Stomach (tissue), 4 donors: ENCODE measurements at regions not wholly inside any gene's neighbourhood (a gene's known extent, or its start where the extent isn't known, plus 50 kb on each side); places are given as distances from the start of the nearest gene placed in this dataset.

ENCODE experiments used
- CTCF ChIP-seq, 7 experiments: fragments of 450-650 bp in 4 of 7; fragments of 200-600 bp in 3 of 7; sonication (generic) in 3 of 7; IDR thresholded peaks; one replicate each; pipeline ENCODE4 v1.5.1; 2016 to 2019; ENCODE audit warnings: antibody characterized with exemption in 7 of 7, control low read depth in 2 of 7, mild to moderate bottlenecking in 1 of 7
- POLR2A ChIP-seq, 4 donors: fragments of 450-650 bp; IDR thresholded peaks; one replicate each; pipeline ENCODE4 v1.6.1; 2016; ENCODE audit warnings: antibody characterized with exemption in 4 of 4, control low read depth in 2 of 4, mild to moderate bottlenecking in 1 of 4, moderate library complexity in 1 of 4
- POLR2AphosphoS5 ChIP-seq, 3 donors: sonication (generic); formaldehyde crosslinking; IDR thresholded peaks; one replicate each; pipeline ENCODE4 v1.6.1; 2016; ENCODE audit warnings: antibody characterized with exemption in 3 of 3

GRCh38 chr15:95541301-95541700 lies 789.2 kb upstream of the NR2F2 start:
- TF ChIP-seq CTCF (IDR thresholded peaks at IDR 0.05) (no peak), POLR2AphosphoS5 (IDR thresholded peaks at IDR 0.05) (no peak), POLR2A (IDR thresholded peaks at IDR 0.05) (no peak)
